ENCODE measurements at regions not wholly inside any gene's neighbourhood (a gene's known extent, or its start where the extent isn't known, plus 50 kb on each side); places are given as distances from the start of the nearest gene placed in this dataset.

GRCh38 chr9:126038790-126039189 lies 287.8 kb upstream of the MVB12B start:
- no peak for DNase-seq (ENCODE audit: low spot score)
- no peak overlapping the region for H3K27ac ChIP-seq
- POLR2A ChIA-PET (ENCODE audit: low non-redundant PET): no interaction called here
- CTCF ChIA-PET: interaction anchor here (0.7 kb wide), 1 partner anchor 31 kb away, joined by 3 read pairs; no protein-coding TSS in a partner anchor
- TF ChIP-seq, protein P1, sequence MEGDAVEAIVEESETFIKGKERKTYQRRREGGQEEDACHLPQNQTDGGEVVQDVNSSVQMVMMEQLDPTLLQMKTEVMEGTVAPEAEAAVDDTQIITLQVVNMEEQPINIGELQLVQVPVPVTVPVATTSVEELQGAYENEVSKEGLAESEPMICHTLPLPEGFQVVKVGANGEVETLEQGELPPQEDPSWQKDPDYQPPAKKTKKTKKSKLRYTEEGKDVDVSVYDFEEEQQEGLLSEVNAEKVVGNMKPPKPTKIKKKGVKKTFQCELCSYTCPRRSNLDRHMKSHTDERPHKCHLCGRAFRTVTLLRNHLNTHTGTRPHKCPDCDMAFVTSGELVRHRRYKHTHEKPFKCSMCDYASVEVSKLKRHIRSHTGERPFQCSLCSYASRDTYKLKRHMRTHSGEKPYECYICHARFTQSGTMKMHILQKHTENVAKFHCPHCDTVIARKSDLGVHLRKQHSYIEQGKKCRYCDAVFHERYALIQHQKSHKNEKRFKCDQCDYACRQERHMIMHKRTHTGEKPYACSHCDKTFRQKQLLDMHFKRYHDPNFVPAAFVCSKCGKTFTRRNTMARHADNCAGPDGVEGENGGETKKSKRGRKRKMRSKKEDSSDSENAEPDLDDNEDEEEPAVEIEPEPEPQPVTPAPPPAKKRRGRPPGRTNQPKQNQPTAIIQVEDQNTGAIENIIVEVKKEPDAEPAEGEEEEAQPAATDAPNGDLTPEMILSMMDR (conservative IDR thresholded peaks at IDR 0.05; ENCODE audit: low read depth): no peak

DNA sequence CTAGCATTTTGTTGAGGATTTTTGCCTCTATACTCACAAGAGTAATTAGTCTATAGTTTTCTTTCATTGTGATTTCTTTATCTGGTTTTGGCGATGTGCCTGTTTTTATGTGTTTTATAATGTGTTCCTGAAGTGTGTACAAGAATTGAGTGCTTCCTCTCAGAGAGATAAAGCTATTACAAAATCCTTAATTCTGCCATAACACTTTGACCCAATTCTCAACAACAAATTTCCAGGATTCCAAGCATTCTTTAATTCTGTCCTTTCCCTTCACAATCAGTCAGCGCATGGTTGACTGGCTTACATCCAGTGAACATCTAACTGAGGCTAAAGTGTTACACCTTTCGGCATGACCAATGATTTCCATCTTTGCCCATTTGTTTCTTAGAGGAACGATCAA lies 282.9 kb upstream of the MVB12B start:
- TF ChIP-seq, protein P1 (conservative IDR thresholded peaks at IDR 0.05; ENCODE audit: low read depth): no peak
- H3K27ac ChIP-seq: no peak overlapping the region
- no peak for DNase-seq (ENCODE audit: low spot score)
- CTCF ChIA-PET: interaction anchor here (0.7 kb wide), 1 partner anchor 108 kb away, joined by 3 read pairs; no protein-coding TSS in a partner anchor
- POLR2A ChIA-PET (ENCODE audit: low non-redundant PET): no interaction called here

GRCh38 chr9:126049088-126049487 lies 277.5 kb upstream of the MVB12B start:
- TF ChIP-seq, protein P1 (conservative IDR thresholded peaks at IDR 0.05; ENCODE audit: low read depth): no peak
- H3K27ac ChIP-seq: no peak overlapping the region
- CTCF ChIA-PET: interaction anchor here (0.8 kb wide), 1 partner anchor 1166 kb away, joined by 3 read pairs; no protein-coding TSS in a partner anchor
- POLR2A ChIA-PET (ENCODE audit: low non-redundant PET): no interaction called here
- DNase-seq (ENCODE audit: low spot score): no peak

DNA sequence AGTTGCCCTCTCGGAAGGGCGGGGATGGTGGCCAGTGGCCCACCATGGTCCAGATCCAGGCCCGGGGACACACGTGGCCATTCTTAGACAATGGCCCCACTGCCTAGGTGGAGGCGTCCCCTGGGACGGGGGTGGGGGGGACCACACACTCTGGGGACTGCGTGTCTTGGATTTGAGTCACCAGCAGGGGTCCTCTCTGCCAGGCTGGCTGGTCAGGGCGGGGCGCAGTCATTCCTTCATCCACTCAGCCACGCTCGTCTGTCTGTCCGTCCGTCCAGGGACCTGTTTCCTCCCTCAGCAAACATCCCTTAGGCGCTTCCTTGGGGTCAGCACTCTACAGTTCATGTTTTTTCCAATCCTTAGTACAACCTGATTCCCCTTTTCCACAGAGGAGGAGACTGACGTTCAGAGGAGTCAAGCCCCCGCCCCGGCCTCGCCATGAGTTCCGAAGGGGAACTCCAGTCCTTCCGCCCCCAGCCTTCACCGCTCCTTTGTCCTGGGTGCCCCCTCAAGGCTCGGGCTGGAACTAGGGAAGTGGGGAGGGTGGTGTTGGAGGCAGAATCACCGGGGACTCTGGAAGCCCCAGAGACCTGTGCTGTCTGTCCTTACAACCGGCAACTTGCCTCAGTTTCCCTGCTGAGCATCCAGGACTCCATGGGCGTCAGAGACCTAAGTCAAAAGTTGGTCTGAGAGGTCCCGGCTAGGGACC lies 276.6 kb upstream of the MVB12B start:
- TF ChIP-seq, protein P1 (conservative IDR thresholded peaks at IDR 0.05; ENCODE audit: low read depth): no peak
- no peak for DNase-seq (ENCODE audit: low spot score)
- no peak overlapping the region for H3K27ac ChIP-seq
- ChIA-PET CTCF (no interaction called here), POLR2A (ENCODE audit: low non-redundant PET) (interaction anchor here (0.6 kb wide), 1 partner anchor 461 kb away, joined by 4 read pairs; no protein-coding TSS in a partner anchor)

- ChIA-PET CTCF (no interaction called here), POLR2A (ENCODE audit: low non-redundant PET) (no interaction called here)
- TF ChIP-seq, protein P1 (conservative IDR thresholded peaks at IDR 0.05; ENCODE audit: low read depth): no peak
- DNase-seq (ENCODE audit: low spot score): no peak
- no peak overlapping the region for H3K27ac ChIP-seq
These were observed 276.0 kb upstream of the MVB12B start for GRCh38 chr9:126050605-126050990.

DNA sequence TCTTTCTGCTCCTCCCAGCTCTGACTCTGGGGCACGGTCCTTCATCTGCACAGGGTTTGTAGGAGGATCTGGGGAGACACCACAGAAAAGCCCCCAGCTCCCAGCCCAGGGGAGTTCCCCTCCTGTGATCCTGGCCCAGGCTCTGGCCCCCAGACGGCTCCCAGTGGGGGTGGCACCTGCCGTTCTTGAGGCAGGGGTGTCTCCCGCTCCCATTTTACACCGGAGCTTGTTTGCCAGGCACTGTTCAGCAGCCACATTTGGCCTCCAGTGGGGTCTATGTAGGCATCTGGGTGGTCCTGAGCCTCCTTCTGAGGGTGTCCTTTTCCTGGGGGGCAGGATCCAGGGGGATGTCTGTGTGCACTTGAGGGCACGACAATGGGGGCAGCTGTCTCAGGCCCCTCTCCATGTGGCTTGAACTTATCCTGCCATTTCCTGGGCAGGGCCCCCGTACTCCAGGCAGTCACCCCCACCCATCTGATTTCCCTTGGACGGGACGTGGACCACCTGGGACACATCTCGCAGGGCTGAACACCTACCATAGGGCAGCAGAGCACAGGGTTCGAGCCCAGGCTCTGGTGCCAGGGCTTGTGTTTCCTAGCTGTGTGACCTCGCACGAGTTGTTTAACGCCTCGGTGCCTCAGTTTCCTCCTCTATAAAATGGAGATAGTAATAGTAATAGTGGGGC lies 275.0 kb upstream of the MVB12B start:
- no peak for DNase-seq (ENCODE audit: low spot score)
- TF ChIP-seq, protein P1 (conservative IDR thresholded peaks at IDR 0.05; ENCODE audit: low read depth): no peak
- no peak overlapping the region for H3K27ac ChIP-seq
- ChIA-PET POLR2A (ENCODE audit: low non-redundant PET) (no interaction called here), CTCF (no interaction called here)

Data from RWPE1 (cell line).